ENCODE measurements at regions not wholly inside any gene's neighbourhood (a gene's known extent, or its start where the extent isn't known, plus 50 kb on each side); places are given as distances from the start of the nearest gene placed in this dataset.

DNA sequence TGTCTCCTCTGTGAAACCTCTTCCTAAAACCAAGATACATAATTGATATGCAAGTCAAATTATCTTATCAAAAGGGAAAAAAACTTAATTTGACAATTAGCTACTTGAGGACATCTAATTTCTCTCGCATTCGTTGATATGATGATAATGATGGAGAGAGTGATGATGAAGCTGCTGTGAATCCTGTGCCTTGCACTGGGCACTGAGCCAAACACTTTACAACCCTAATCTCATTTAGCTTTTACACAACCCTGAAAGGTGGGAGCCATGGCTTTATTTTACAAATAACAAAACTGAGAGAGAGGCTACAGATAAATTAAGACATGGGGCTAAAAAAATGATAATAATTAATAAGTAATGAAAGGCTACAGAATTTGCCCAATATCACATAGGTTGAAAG, 176.0 kb downstream of the NOC3L start:
- in situ Hi-C loops (cut with MboI; ENCODE audit: low sequenced_read_pairs in 4 of 4) (no loop called here), intact Hi-C loops (cut with DNase I; ENCODE audit: low total_unique reads) (no loop called here)
- Histone ChIP-seq H3K27ac (no peak overlapping the region), H3K9me3 (no peaks in the 10 kb centered on the region), H3K4me3 (no peak overlapping the region), H3K4me1 (no peaks in the 10 kb centered on the region), H3K27me3 (no peaks in the 10 kb centered on the region), H3K36me3 (no peaks in the 10 kb centered on the region)
- DNase-seq (no peak), ATAC-seq (no peak)
- TF ChIP-seq, protein P1, sequence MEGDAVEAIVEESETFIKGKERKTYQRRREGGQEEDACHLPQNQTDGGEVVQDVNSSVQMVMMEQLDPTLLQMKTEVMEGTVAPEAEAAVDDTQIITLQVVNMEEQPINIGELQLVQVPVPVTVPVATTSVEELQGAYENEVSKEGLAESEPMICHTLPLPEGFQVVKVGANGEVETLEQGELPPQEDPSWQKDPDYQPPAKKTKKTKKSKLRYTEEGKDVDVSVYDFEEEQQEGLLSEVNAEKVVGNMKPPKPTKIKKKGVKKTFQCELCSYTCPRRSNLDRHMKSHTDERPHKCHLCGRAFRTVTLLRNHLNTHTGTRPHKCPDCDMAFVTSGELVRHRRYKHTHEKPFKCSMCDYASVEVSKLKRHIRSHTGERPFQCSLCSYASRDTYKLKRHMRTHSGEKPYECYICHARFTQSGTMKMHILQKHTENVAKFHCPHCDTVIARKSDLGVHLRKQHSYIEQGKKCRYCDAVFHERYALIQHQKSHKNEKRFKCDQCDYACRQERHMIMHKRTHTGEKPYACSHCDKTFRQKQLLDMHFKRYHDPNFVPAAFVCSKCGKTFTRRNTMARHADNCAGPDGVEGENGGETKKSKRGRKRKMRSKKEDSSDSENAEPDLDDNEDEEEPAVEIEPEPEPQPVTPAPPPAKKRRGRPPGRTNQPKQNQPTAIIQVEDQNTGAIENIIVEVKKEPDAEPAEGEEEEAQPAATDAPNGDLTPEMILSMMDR (IDR thresholded peaks at IDR 0.05 in 4 of 5, conservative IDR thresholded peaks at IDR 0.05 in 1 of 5), result no peak
- no peak for TF ChIP-seq POLR2A (IDR thresholded peaks at IDR 0.05)

DNA sequence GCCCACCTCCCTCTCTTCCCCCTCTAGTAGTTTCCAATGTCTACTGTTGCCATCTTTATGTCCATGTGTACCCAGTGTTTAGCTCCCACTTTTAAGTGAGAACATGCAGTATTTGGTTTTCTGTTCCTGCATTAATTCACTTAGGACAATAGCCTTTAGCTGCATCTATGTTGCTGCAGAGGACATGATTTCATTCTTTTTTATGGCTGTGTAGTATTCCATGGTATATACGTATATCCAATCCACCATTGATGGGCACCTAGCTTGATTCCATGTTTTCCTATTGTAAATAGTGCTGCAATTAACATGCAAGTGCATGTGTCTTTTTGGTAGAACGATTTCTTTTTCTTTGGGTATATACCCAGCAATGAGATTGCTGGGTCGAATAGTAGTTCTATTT, 170.4 kb downstream of the NOC3L start:
- Histone ChIP-seq H3K27me3 (no peaks in the 10 kb centered on the region), H3K36me3 (no peaks in the 10 kb centered on the region), H3K4me1 (peaks cover 0 to 4% of the 10 kb centered on the region in 2 donors), H3K27ac (no peak overlapping the region), H3K4me3 (no peak overlapping the region), H3K9me3 (no peaks in the 10 kb centered on the region)
- intact Hi-C loops (cut with DNase I; ENCODE audit: low total_unique reads), result no loop called here
- in situ Hi-C loops (cut with MboI; ENCODE audit: low sequenced_read_pairs in 4 of 4), result no loop called here
- ATAC-seq (no peak), DNase-seq (no peak)
- TF ChIP-seq, protein P1 (IDR thresholded peaks at IDR 0.05 in 4 of 5, conservative IDR thresholded peaks at IDR 0.05 in 1 of 5), result no peak
- no peak for TF ChIP-seq POLR2A (IDR thresholded peaks at IDR 0.05)

DNA sequence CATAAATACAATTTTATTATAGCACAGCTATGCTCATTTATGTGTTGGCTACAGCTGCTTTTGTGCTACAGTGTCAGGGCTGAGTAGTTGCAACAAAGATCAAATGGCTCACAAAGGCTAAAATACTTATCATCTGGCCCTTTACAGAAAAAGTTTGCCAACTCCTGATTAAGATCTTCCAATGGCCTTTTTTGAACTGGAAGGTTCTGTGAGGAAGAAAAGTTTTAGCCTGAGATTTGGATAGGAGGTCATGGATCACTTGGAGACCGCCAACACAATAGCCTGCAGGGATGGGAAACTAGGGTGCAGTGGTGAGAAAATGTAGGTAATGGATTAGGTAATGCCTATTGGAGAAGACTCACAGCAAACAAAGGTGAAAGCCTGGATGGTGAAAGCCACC, 169.8 kb downstream of the NOC3L start:
- ATAC-seq, result no peak
- H3K27ac ChIP-seq, result no peak overlapping the region
- no peaks in the 10 kb centered on the region for H3K36me3 ChIP-seq
- DNase-seq, result no peak
- H3K27me3 ChIP-seq, result no peaks in the 10 kb centered on the region
- peaks cover 0 to 4% of the 10 kb centered on the region in 2 donors for H3K4me1 ChIP-seq
- in situ Hi-C loops (cut with MboI; ENCODE audit: low sequenced_read_pairs in 4 of 4), result no loop called here
- H3K9me3 ChIP-seq, result no peaks in the 10 kb centered on the region
- intact Hi-C loops (cut with DNase I; ENCODE audit: low total_unique reads), result no loop called here
- TF ChIP-seq POLR2A (IDR thresholded peaks at IDR 0.05), result no peak
- no peak overlapping the region for H3K4me3 ChIP-seq

DNA sequence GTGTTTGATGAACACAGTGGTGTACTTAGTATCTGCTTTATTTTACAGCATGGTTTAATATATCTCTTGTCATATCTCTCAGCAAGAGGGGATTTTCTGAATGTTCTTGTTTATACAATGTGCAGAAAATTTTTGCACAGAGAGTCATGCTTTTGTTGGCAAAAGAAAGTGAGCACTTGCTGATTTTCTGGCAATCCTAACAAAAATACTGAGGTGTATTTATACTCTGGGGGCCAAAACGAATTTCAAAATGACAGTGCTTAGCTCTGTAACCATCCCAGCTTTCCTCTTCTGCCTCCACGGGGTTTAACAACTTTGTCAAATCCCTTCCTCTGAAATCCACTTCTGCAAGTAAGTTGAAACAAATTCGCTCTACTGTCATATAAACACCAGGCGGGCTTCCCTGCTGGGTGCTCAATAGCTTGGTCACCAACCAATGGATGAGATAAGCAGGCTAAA, 169.2 kb downstream of the NOC3L start:
- intact Hi-C loops (cut with DNase I; ENCODE audit: low total_unique reads), result no loop called here
- ATAC-seq (no peak), DNase-seq (no peak)
- in situ Hi-C loops (cut with MboI; ENCODE audit: low sequenced_read_pairs in 4 of 4), result no loop called here
- Histone ChIP-seq H3K27me3 (no peaks in the 10 kb centered on the region), H3K27ac (no peak overlapping the region), H3K4me3 (no peak overlapping the region), H3K36me3 (no peaks in the 10 kb centered on the region), H3K4me1 (peaks cover 0 to 4% of the 10 kb centered on the region in 2 donors), H3K9me3 (no peaks in the 10 kb centered on the region)
- TF ChIP-seq, protein P1 (IDR thresholded peaks at IDR 0.05 in 4 of 5, conservative IDR thresholded peaks at IDR 0.05 in 1 of 5), result no peak
- no peak for TF ChIP-seq POLR2A (IDR thresholded peaks at IDR 0.05)

DNA sequence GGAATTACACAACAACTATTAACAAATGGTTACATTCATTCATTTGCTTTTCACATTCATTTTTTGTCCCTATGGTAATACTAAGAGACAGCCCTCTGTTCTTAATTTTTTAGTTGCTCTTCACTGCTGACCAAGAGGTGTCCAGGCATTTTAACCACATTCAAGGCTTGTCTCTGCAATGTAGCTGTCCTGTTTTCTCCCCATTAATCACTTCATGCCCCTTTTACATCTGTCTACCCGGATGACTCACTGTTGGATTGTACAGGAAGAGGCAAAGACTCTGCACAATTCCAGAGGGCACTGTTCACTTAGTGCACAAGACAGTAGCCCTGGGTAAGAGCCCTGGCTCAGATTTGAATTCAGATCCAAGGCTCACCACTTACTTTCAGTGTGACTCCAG, 168.5 kb downstream of the NOC3L start:
- Histone ChIP-seq H3K36me3 (no peaks in the 10 kb centered on the region), H3K27ac (no peak overlapping the region), H3K27me3 (no peaks in the 10 kb centered on the region), H3K9me3 (no peaks in the 10 kb centered on the region), H3K4me1 (peaks cover 0 to 4% of the 10 kb centered on the region in 2 donors), H3K4me3 (no peak overlapping the region)
- ATAC-seq (no peak), DNase-seq (no peak)
- in situ Hi-C loops (cut with MboI; ENCODE audit: low sequenced_read_pairs in 4 of 4), result no loop called here
- TF ChIP-seq POLR2A (IDR thresholded peaks at IDR 0.05), result no peak
- TF ChIP-seq, protein P1 (IDR thresholded peaks at IDR 0.05 in 4 of 5, conservative IDR thresholded peaks at IDR 0.05 in 1 of 5), result no peak
- intact Hi-C loops (cut with DNase I; ENCODE audit: low total_unique reads), result no loop called here
